Endothelial cell of umbilical vein (primary cell): ENCODE measurements at regions not wholly inside any gene's neighbourhood (a gene's known extent, or its start where the extent isn't known, plus 50 kb on each side); places are given as distances from the start of the nearest gene placed in this dataset.

Experiments
- BruUV-seq: library from RNA; stranded (reverse); fragments of 400-500 nt; replicated peaks from 2 replicates; lab custom pipeline; 2021; lab: Mats Ljungman, UMichigan
- CTCF ChIA-PET: fragments of 300-600, 350-600 bp; sonication (Branson Sonifier 250); formaldehyde crosslinking; loops from one replicate; lab custom pipeline; 2021; ENCODE audit warnings: antibody characterized with exemption, inconsistent platforms; lab: Charles Lee
- POLR2A ChIA-PET: fragments of 300-600, 350-600 bp; sonication (Branson Sonifier 250); formaldehyde crosslinking; loops from one replicate; lab custom pipeline; 2021; ENCODE audit warnings: antibody characterized with exemption, inconsistent platforms; lab: Charles Lee
- DNase-seq: peaks from one replicate; pipeline ENCODE4 v3.0.0-alpha.2; 2011; ENCODE audit warnings: low read depth, low spot score
- FAIRE-seq: peaks from 2 replicates; lab custom pipeline; 2011; peaks lifted over from hg19 to GRCh38; lab: Jason Lieb, UNC
- H2AFZ ChIP-seq: 2 replicates; pipeline ENCODE4 v1.6.0; 2012; ENCODE audit warnings: low read depth, low read length, control low read depth, inconsistent platforms
- H3K27ac ChIP-seq: 2 replicates; pipeline ENCODE4 v1.5.1; 2011; ENCODE audit warnings: low read depth, mild to moderate bottlenecking, control low read depth, low read length, moderate library complexity; ENCODE audit not compliant: insufficient read depth
- H3K27me3 ChIP-seq, 2 experiments: 2 replicates each; pipeline versions ENCODE4 v1.6.0 to v1.6.1; 2011; ENCODE audit warnings: low read length in 2 of 2, mixed read lengths in 1 of 2; ENCODE audit not compliant: control insufficient read depth in 2 of 2, insufficient read depth in 2 of 2
- H3K36me3 ChIP-seq, 2 experiments: 2 replicates in 1 of 2; 3 replicates in 1 of 2; pipeline ENCODE4 v1.5.1; 2011; ENCODE audit warnings: low read length in 2 of 2, mild to moderate bottlenecking in 1 of 2, moderate library complexity in 1 of 2; ENCODE audit not compliant: control insufficient read depth in 2 of 2, insufficient read depth in 2 of 2; ENCODE audit errors: extremely low read depth in 1 of 2
- H3K4me1 ChIP-seq: 3 replicates; pipeline ENCODE4 v1.5.1; 2011; ENCODE audit warnings: mild to moderate bottlenecking, low read length; ENCODE audit not compliant: control insufficient read depth, insufficient read depth; ENCODE audit errors: extremely low read depth
- H3K4me2 ChIP-seq: 2 replicates; pipeline ENCODE4 v1.6.1; 2011; ENCODE audit warnings: low read length, control low read depth, mixed read lengths; ENCODE audit not compliant: insufficient read depth
- H3K4me3 ChIP-seq, 3 experiments: fragments of 200-600 bp in 1 of 3; sonication (generic), shearing (Covaris generic) in 1 of 3; replicated peaks in 1 of 3; 2 replicates each; pipeline ENCODE4 v1.5.1; 2011 to 2016; ENCODE audit warnings: control low read depth in 3 of 3, low read length in 3 of 3, mild to moderate bottlenecking in 2 of 3, inconsistent platforms in 1 of 3, low read depth in 1 of 3, moderate library complexity in 1 of 3; ENCODE audit not compliant: insufficient read depth in 1 of 3
- H3K79me2 ChIP-seq: 2 replicates; pipeline ENCODE4 v1.6.0; 2012; ENCODE audit warnings: low read length, inconsistent platforms; ENCODE audit not compliant: control insufficient read depth, insufficient read depth
- H3K9ac ChIP-seq: replicated peaks from 2 replicates; pipeline ENCODE3; 2011; ENCODE audit warnings: low read length, control low read depth; ENCODE audit not compliant: insufficient read depth; ENCODE audit errors: extremely low read depth
- H3K9me1 ChIP-seq: replicated peaks from 3 replicates; pipeline ENCODE4 v1.6.0; 2011; ENCODE audit warnings: mild to moderate bottlenecking, low read length; ENCODE audit not compliant: control insufficient read depth, insufficient read depth; ENCODE audit errors: extremely low read depth
- H3K9me3 ChIP-seq: replicated peaks from 2 replicates; pipeline ENCODE4 v1.5.1; 2012; ENCODE audit warnings: low read length, inconsistent platforms; ENCODE audit not compliant: control insufficient read depth, insufficient read depth
- H4K20me1 ChIP-seq: replicated peaks from 2 replicates; pipeline ENCODE3; 2011; ENCODE audit warnings: mild to moderate bottlenecking, low read length; ENCODE audit not compliant: control insufficient read depth, insufficient read depth; ENCODE audit errors: extremely low read depth
- CTCF ChIP-seq, 2 donors: IDR thresholded peaks; 1 replicate in 1 of 2; 2 replicates in 1 of 2; pipeline ENCODE4 v1.5.1; 2011; ENCODE audit warnings: low read length in 2 of 2, mild to moderate bottlenecking in 2 of 2, moderate library complexity in 2 of 2, control low read depth in 1 of 2, inconsistent platforms in 1 of 2, low read depth in 1 of 2; ENCODE audit not compliant: insufficient read depth in 1 of 2; ENCODE audit errors: extremely low read depth in 1 of 2
- EZH2 ChIP-seq: IDR thresholded peaks from 2 replicates; pipeline ENCODE4 v1.6.1; 2012; ENCODE audit warnings: borderline replicate concordance, low read depth, mild to moderate bottlenecking, moderate library complexity, low read length, inconsistent platforms; ENCODE audit not compliant: severe bottlenecking
- FOS ChIP-seq: IDR thresholded peaks from 2 replicates; pipeline ENCODE4 v1.6.1; 2011; ENCODE audit warnings: mild to moderate bottlenecking, low read length, moderate library complexity, borderline replicate concordance; ENCODE audit not compliant: insufficient read depth
- GATA2 ChIP-seq: IDR thresholded peaks from 2 replicates; pipeline ENCODE4 v1.7.0; 2011; ENCODE audit warnings: low read depth, mild to moderate bottlenecking, moderate library complexity, mixed read lengths, low read length; ENCODE audit not compliant: insufficient read length, insufficient read depth
- JUN ChIP-seq: IDR thresholded peaks from 2 replicates; pipeline ENCODE4 v1.6.1; 2011; ENCODE audit warnings: borderline replicate concordance, low read depth; ENCODE audit not compliant: insufficient read length, insufficient read depth
- MAX ChIP-seq: IDR thresholded peaks from 2 replicates; pipeline ENCODE4 v1.6.1; 2011; ENCODE audit not compliant: insufficient read depth, insufficient read length
- MYC ChIP-seq: IDR thresholded peaks from one replicate; pipeline ENCODE4 v1.6.1; 2011; ENCODE audit warnings: mild to moderate bottlenecking, low read depth, low read length
- POLR2AphosphoS5 ChIP-seq: IDR thresholded peaks from 2 replicates; pipeline ENCODE4 v1.6.1; 2012; ENCODE audit warnings: low read depth, mild to moderate bottlenecking, control low read depth, low read length, moderate library complexity; ENCODE audit not compliant: insufficient read depth
- dilution Hi-C: fragments of 300-500 bp; cut with MboI; formaldehyde crosslinking; loops from one replicate; pipeline ENCODE4 v1.15.0; 2019; ENCODE audit warnings: low sequenced_read_pairs; ENCODE audit not compliant: extremely low pct_ligation_motif_present
- intact Hi-C: fragments of 100-400 bp; cut with micrococcal nuclease; formaldehyde crosslinking; loops from one replicate; pipeline ENCODE4 v1.10.0; 2022

GRCh38 chr6:165059032-165059431 is 250.4 kb downstream of the C6orf118 start:
- POLR2A ChIA-PET = no interaction called here

More at GRCh38 chr6:165059032-165059431, 250.4 kb downstream of the C6orf118 start:
- FAIRE-seq = no peak
- Histone ChIP-seq H3K9ac (no peak overlapping the region), H2AFZ (no peak overlapping the region), H3K36me3 (no peaks in the 10 kb centered on the region), H3K9me1 (no peaks in the 10 kb centered on the region), H3K27ac (no peak overlapping the region), H3K27me3 (no peaks in the 10 kb centered on the region), H3K9me3 (peaks cover 2% of the 10 kb centered on the region), H3K4me2 (no peak overlapping the region), H4K20me1 (no peaks in the 10 kb centered on the region), H3K79me2 (no peaks in the 10 kb centered on the region), H3K4me3 (no peak overlapping the region), H3K4me1 (no peaks in the 10 kb centered on the region)
- intact Hi-C loops (no loop called here), dilution Hi-C loops (no loop called here)
- CTCF ChIA-PET = no interaction called here
- BruUV-seq = no TSS peak
- no peak for DNase-seq
- TF ChIP-seq FOS (no peak), MAX (no peak), POLR2AphosphoS5 (no peak), GATA2 (no peak), MYC (no peak), JUN (no peak), CTCF (IDR thresholded peaks at IDR 0.05; ENCODE audit: extremely low read depth in 1 of 2, insufficient read depth in 1 of 2, low read depth in 1 of 2, low read length in 2 of 2) (no peak), EZH2 (no peak)
